ENCODE measurements at regions not wholly inside any gene's neighbourhood (a gene's known extent, or its start where the extent isn't known, plus 50 kb on each side); places are given as distances from the start of the nearest gene placed in this dataset.

DNA sequence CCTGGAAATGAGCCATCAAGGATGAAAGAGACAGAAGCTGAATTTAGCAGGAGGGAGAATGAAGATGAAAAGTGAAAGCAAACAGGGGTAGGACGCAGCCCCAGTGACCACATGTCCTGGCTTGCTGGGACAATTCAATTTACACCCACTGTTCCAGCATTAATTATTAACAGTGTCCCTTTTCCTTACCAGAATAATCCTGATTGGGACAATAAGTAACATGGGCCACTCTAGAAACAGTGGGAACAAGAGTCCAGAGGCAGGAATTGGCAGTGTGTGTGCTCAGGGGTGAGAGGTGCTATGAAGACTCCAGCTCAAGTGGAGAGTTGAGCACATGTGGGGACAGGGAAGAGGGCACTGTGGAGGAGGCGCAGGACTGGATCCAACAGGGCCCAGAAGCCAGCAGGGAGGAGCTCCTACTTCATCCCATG, 147.1 kb downstream of the C5orf15 start:
- Histone ChIP-seq H3K79me2 (ENCODE audit: control insufficient read depth in 1 of 2, insufficient read depth in 2 of 2, low read length in 2 of 2) (no peaks in the 10 kb centered on the region), H3K23me2 (ENCODE audit: low read depth, low read length) (no peaks in the 10 kb centered on the region), H3K27ac (ENCODE audit: low read depth, low read length) (no peak overlapping the region), H2BK20ac (ENCODE audit: low read length) (no peak overlapping the region), H2AK5ac (ENCODE audit: low read depth, low read length) (no peak overlapping the region), H3K4ac (replicated peaks; ENCODE audit: insufficient read length, low read depth, low read length) (no peak overlapping the region), H3K14ac (ENCODE audit: insufficient read length) (no peak overlapping the region), H3K4me1 (replicated peaks in 1 of 4; ENCODE audit: control insufficient read depth in 3 of 4, insufficient read depth in 4 of 4, low read length in 3 of 4) (no peaks in the 10 kb centered on the region), H3K23ac (ENCODE audit: insufficient read length) (no peak overlapping the region), H3K79me1 (ENCODE audit: low read depth, low read length) (no peaks in the 10 kb centered on the region), H3K56ac (replicated peaks; ENCODE audit: insufficient read length, low read depth, low read length) (no peak overlapping the region), H4K91ac (replicated peaks; ENCODE audit: insufficient read length, low read length) (no peak overlapping the region), H3K18ac (ENCODE audit: extremely low read depth, low read length) (no peak overlapping the region), H4K20me1 (replicated peaks in 1 of 2; ENCODE audit: control insufficient read depth in 1 of 2, insufficient read depth in 2 of 2, low read length in 2 of 2) (no peaks in the 10 kb centered on the region), H2AFZ (ENCODE audit: low read length) (no peak overlapping the region), H4K5ac (ENCODE audit: insufficient read length, low read depth, low read length) (no peak overlapping the region), H3K9me3 (ENCODE audit: insufficient read depth in 2 of 2, low read depth in 1 of 2, low read length in 1 of 2) (no peaks in the 10 kb centered on the region), H3K4me2 (ENCODE audit: insufficient read depth in 1 of 2, low read depth in 2 of 2, low read length in 2 of 2) (no peak overlapping the region), H2BK120ac (replicated peaks; ENCODE audit: low read depth, low read length) (no peak overlapping the region), H3K36me3 (ENCODE audit: control insufficient read depth in 2 of 4, insufficient read depth in 4 of 4, low read length in 3 of 4) (no peaks in the 10 kb centered on the region), H4K8ac (ENCODE audit: extremely low read depth, insufficient read depth, low read length) (no peak overlapping the region), H2BK5ac (ENCODE audit: low read depth, low read length) (no peak overlapping the region), H2BK15ac (ENCODE audit: low read length) (no peak overlapping the region), H3K27me3 (replicated peaks in 1 of 4; ENCODE audit: control insufficient read depth in 3 of 4, extremely low read depth in 1 of 4, insufficient read depth in 3 of 4, low read length in 3 of 4) (no peaks in the 10 kb centered on the region; a peak in 1 of 7 replicates), H3K9ac (replicated peaks in 1 of 4; ENCODE audit: extremely low read depth in 1 of 4, low read depth in 3 of 4, low read length in 3 of 4) (no peak overlapping the region), H3K4me3 (ENCODE audit: extremely low read depth in 1 of 4, insufficient read depth in 2 of 4, low read depth in 3 of 4, low read length in 4 of 4) (no peak overlapping the region), H2BK12ac (ENCODE audit: low read depth, low read length) (no peak overlapping the region)
- WGBS, 2 experiments (ENCODE audit: extremely low coverage in 1 of 2, insufficient coverage in 1 of 2, insufficient read length in 1 of 2, insufficient replicate concordance in 2 of 2, low coverage in 1 of 2, low lambda C conversion rate in 2 of 2, missing lambda C conversion rate in 1 of 2): 92% methylated on average over 2 of the region's 2 CpGs; no CpG with 5 or more reads in 1 of the 2 experiments
- DNase-seq (ENCODE audit: low read depth in 1 of 2, low spot score in 2 of 2): no peak
- TF ChIP-seq CHD2 (IDR thresholded peaks at IDR 0.05; ENCODE audit: low read length) (no peak), HDAC2 (IDR thresholded peaks at IDR 0.05; ENCODE audit: borderline replicate concordance in 1 of 2, low read depth in 2 of 2, low read length in 2 of 2) (no peak), CREB1 (IDR thresholded peaks at IDR 0.05) (no peak), FOSL1 (IDR thresholded peaks at IDR 0.05; ENCODE audit: insufficient read depth, low read depth, low read length) (no peak)
- CTCF ChIA-PET (ENCODE audit: partially characterized antibody): interaction anchor here (1.1 to 1.4 kb wide), 4 partner anchors 12 to 71 kb away, joined by 3 to 6 read pairs (median 3); no protein-coding TSS in a partner anchor
- POLR2A ChIA-PET (ENCODE audit: partially characterized antibody): no interaction called here
- FAIRE-seq: no peak
